Suprapubic skin (tissue), 4 donors: ENCODE measurements at regions not wholly inside any gene's neighbourhood (a gene's known extent, or its start where the extent isn't known, plus 50 kb on each side); places are given as distances from the start of the nearest gene placed in this dataset.

Experiments used
- POLR2A ChIP-seq, 2 donors: fragments of 450-650 bp; IDR thresholded peaks; one replicate each; pipeline ENCODE4 v1.6.1; 2017; ENCODE audit warnings: antibody characterized with exemption in 2 of 2, mild to moderate bottlenecking in 2 of 2, moderate library complexity in 2 of 2
- POLR2AphosphoS5 ChIP-seq, 3 donors: sonication (generic); formaldehyde crosslinking; IDR thresholded peaks; one replicate each; pipeline ENCODE4 v1.6.1; 2017; ENCODE audit warnings: antibody characterized with exemption in 3 of 3
- TF ChIP-seq, protein P1 (sequence below), 2 donors: fragments of 200-600 bp in 1 of 2; fragments of 450-650 bp in 1 of 2; sonication (generic) in 1 of 2; IDR thresholded peaks; one replicate each; pipeline ENCODE4 v1.5.1; 2016 to 2019; ENCODE audit warnings: antibody characterized with exemption in 2 of 2, mild to moderate bottlenecking in 1 of 2, moderate library complexity in 1 of 2

DNA sequence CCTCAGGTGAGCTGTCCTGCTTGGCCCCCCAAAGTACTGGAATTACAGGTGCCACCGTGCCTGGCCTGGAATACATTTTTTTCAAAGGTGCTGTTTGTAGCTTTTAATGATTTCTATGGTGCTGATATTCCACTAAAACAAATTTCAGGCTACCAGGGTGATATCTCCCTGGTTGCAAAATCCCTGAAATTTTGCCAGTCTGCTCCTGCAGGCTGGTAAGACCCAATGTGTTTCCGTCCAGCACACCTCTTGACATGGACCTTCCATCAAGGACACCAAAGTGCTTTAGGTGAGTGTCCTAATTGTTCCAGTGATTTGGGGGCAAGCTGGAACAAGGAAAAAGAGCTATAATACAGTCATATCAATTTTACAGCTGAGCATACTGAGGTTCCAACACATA lies 69.8 kb upstream of the KMT2C start:
- TF ChIP-seq POLR2AphosphoS5 (IDR thresholded peaks at IDR 0.05) = no peak
- TF ChIP-seq, protein P1, sequence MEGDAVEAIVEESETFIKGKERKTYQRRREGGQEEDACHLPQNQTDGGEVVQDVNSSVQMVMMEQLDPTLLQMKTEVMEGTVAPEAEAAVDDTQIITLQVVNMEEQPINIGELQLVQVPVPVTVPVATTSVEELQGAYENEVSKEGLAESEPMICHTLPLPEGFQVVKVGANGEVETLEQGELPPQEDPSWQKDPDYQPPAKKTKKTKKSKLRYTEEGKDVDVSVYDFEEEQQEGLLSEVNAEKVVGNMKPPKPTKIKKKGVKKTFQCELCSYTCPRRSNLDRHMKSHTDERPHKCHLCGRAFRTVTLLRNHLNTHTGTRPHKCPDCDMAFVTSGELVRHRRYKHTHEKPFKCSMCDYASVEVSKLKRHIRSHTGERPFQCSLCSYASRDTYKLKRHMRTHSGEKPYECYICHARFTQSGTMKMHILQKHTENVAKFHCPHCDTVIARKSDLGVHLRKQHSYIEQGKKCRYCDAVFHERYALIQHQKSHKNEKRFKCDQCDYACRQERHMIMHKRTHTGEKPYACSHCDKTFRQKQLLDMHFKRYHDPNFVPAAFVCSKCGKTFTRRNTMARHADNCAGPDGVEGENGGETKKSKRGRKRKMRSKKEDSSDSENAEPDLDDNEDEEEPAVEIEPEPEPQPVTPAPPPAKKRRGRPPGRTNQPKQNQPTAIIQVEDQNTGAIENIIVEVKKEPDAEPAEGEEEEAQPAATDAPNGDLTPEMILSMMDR (IDR thresholded peaks at IDR 0.05) = no peak
- TF ChIP-seq POLR2A (IDR thresholded peaks at IDR 0.05) = no peak
